ENCODE measurements at regions not wholly inside any gene's neighbourhood (a gene's known extent, or its start where the extent isn't known, plus 50 kb on each side); places are given as distances from the start of the nearest gene placed in this dataset.

- no peak for TF ChIP-seq CTCF (conservative IDR thresholded peaks at IDR 0.05; ENCODE audit: low read depth, low read length)
- no peak for DNase-seq (ENCODE audit: low read depth)
- no peak overlapping the region for H3K4me3 ChIP-seq (ENCODE audit: low read depth, low read length)
Measured at GRCh38 chr22:47548953-47549740, 786.7 kb downstream of the TBC1D22A start.

GRCh38 chr22:47547881-47548650 is 785.6 kb downstream of the TBC1D22A start:
- no peak for TF ChIP-seq CTCF (conservative IDR thresholded peaks at IDR 0.05; ENCODE audit: low read depth, low read length)
- H3K4me3 ChIP-seq (ENCODE audit: low read depth, low read length) = no peak overlapping the region
- DNase-seq (ENCODE audit: low read depth) = no peak

GRCh38 chr22:47547239-47547661 is 784.8 kb downstream of the TBC1D22A start:
- no peak overlapping the region for H3K4me3 ChIP-seq (ENCODE audit: low read depth, low read length)
- DNase-seq (ENCODE audit: low read depth) = no peak
- no peak for TF ChIP-seq CTCF (conservative IDR thresholded peaks at IDR 0.05; ENCODE audit: low read depth, low read length)

- no peak for DNase-seq (ENCODE audit: low read depth)
- H3K4me3 ChIP-seq (ENCODE audit: low read depth, low read length) = no peak overlapping the region
- TF ChIP-seq CTCF (conservative IDR thresholded peaks at IDR 0.05; ENCODE audit: low read depth, low read length) = no peak
Measured at GRCh38 chr22:47544696-47545095, 782.2 kb downstream of the TBC1D22A start.

- TF ChIP-seq CTCF (conservative IDR thresholded peaks at IDR 0.05; ENCODE audit: low read depth, low read length) = no peak
- no peak overlapping the region for H3K4me3 ChIP-seq (ENCODE audit: low read depth, low read length)
- DNase-seq (ENCODE audit: low read depth) = no peak
Measured at GRCh38 chr22:47543447-47543846, 781.0 kb downstream of the TBC1D22A start.

GRCh38 chr22:47540011-47540410 is 777.6 kb downstream of the TBC1D22A start:
- no peak for DNase-seq (ENCODE audit: low read depth)
- no peak overlapping the region for H3K4me3 ChIP-seq (ENCODE audit: low read depth, low read length)
- no peak for TF ChIP-seq CTCF (conservative IDR thresholded peaks at IDR 0.05; ENCODE audit: low read depth, low read length)
